ENCODE measurements at regions not wholly inside any gene's neighbourhood (a gene's known extent, or its start where the extent isn't known, plus 50 kb on each side); places are given as distances from the start of the nearest gene placed in this dataset.

DNA sequence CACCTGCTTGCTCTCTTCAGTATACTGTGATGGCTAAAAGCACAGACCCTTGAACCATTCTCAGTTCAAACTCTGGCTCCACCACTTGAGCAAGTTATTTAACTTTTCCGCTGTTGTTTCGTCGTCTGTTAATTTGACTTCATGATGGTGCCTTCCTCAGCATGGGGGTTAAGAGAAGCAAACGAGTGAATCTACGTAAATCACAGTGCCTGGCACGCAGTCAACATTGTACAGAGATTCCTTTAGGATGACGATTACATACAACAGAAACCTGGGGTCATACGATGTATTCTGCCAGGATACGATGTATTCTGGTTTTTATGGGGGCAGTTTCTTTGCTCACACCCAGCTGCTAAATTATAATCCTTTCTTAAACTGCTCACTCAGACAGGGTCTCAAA is 515.6 kb downstream of the CCDC171 start:
- TF ChIP-seq CTCF (IDR thresholded peaks at IDR 0.05) (no peak), EP300 (IDR thresholded peaks at IDR 0.05) (no peak)

All from tibial nerve (tissue), 4 donors.